HFFc6 (cell line): ENCODE measurements at regions not wholly inside any gene's neighbourhood (a gene's known extent, or its start where the extent isn't known, plus 50 kb on each side); places are given as distances from the start of the nearest gene placed in this dataset.

Experiments used
- DNase-seq: peaks from one replicate; pipeline ENCODE4 v3.0.0-alpha.2; 2018
- H3K27ac Mint-ChIP-seq: 2 replicates; pipeline ENCODE4 v1.8.0; 2020; ENCODE audit warnings: mild to moderate bottlenecking, mixed read lengths
- H3K27me3 Mint-ChIP-seq: 2 replicates; pipeline ENCODE4 v1.8.0; 2021; ENCODE audit warnings: mild to moderate bottlenecking, moderate library complexity, mixed read lengths; ENCODE audit not compliant: insufficient read depth
- H3K36me3 Mint-ChIP-seq: 2 replicates; pipeline ENCODE4 v1.8.0; 2021; ENCODE audit warnings: low read depth, mixed read lengths
- H3K4me1 Mint-ChIP-seq: 2 replicates; pipeline ENCODE4 v1.8.0; 2020; ENCODE audit warnings: low read depth, mixed read lengths
- H3K4me3 Mint-ChIP-seq: 2 replicates; pipeline ENCODE4 v1.8.0; 2020; ENCODE audit warnings: mild to moderate bottlenecking, moderate library complexity, mixed read lengths
- H3K9me3 Mint-ChIP-seq: 2 replicates; pipeline ENCODE4 v1.8.0; 2020; ENCODE audit warnings: mild to moderate bottlenecking, mixed read lengths
- TF ChIP-seq, protein P1 (sequence below): fragments of 200-600 bp; sonication (generic); IDR thresholded peaks from 2 replicates; pipeline ENCODE4 v1.5.0; 2021; ENCODE audit warnings: antibody characterized with exemption, mild to moderate bottlenecking

DNA sequence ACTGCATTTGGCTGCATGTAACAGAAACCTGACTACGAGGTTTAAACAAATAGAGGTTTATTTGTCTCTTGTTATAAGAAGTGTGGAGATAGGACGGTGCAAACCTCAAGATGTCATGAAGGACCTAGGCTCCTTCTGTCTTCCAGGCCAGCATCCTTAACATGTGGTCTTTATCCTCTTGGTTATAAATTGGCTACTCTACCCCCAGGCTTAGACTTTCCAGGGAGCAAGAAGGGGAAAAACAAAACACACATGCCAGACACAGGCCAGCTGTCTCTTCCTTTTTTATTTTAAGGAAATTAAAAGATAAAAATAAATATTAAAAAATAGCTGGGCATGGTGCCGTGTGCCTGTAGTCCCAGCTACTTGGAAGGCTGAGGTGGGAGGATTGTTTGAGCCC, 51.3 kb upstream of the PRELP start:
- Mint-ChIP-seq H3K4me3 (no peak overlapping the region), H3K4me1 (peaks cover 26% of the 10 kb centered on the region; the same call in 1 of the 2 replicates), H3K27ac (no peak overlapping the region), H3K27me3 (peaks cover 60% of the 10 kb centered on the region), H3K9me3 (no peaks in the 10 kb centered on the region), H3K36me3 (no peaks in the 10 kb centered on the region)
- DNase-seq = no peak
- TF ChIP-seq, protein P1, sequence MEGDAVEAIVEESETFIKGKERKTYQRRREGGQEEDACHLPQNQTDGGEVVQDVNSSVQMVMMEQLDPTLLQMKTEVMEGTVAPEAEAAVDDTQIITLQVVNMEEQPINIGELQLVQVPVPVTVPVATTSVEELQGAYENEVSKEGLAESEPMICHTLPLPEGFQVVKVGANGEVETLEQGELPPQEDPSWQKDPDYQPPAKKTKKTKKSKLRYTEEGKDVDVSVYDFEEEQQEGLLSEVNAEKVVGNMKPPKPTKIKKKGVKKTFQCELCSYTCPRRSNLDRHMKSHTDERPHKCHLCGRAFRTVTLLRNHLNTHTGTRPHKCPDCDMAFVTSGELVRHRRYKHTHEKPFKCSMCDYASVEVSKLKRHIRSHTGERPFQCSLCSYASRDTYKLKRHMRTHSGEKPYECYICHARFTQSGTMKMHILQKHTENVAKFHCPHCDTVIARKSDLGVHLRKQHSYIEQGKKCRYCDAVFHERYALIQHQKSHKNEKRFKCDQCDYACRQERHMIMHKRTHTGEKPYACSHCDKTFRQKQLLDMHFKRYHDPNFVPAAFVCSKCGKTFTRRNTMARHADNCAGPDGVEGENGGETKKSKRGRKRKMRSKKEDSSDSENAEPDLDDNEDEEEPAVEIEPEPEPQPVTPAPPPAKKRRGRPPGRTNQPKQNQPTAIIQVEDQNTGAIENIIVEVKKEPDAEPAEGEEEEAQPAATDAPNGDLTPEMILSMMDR = no peak

- Mint-ChIP-seq H3K27ac (no peak overlapping the region), H3K4me3 (no peak overlapping the region), H3K9me3 (no peaks in the 10 kb centered on the region), H3K4me1 (peaks cover 26% of the 10 kb centered on the region; the same call in 1 of the 2 replicates), H3K27me3 (peaks cover 63% of the 10 kb centered on the region), H3K36me3 (no peaks in the 10 kb centered on the region)
- TF ChIP-seq, protein P1 = no peak
- no peak for DNase-seq
Observed at GRCh38 chr1:203424861-203425662, 50.5 kb upstream of the PRELP start.

- Mint-ChIP-seq H3K4me3 (no peak overlapping the region), H3K9me3 (no peaks in the 10 kb centered on the region), H3K27me3 (peaks cover 64% of the 10 kb centered on the region), H3K4me1 (peaks cover 26% of the 10 kb centered on the region; the same call in 1 of the 2 replicates), H3K27ac (no peak overlapping the region), H3K36me3 (no peaks in the 10 kb centered on the region)
- TF ChIP-seq, protein P1 = no peak
- DNase-seq = no peak
Observed at GRCh38 chr1:203425663-203425975, 50.0 kb upstream of the PRELP start.
